Esophagus mucosa (tissue), 1 donor: ENCODE measurements at regions not wholly inside any gene's neighbourhood (a gene's known extent, or its start where the extent isn't known, plus 50 kb on each side); places are given as distances from the start of the nearest gene placed in this dataset.
A peak's percentile ranks its signal among the peaks of the same experiment; 100 is the strongest.
"Not testable (repeated sequence)": the region's sequence is repeated elsewhere in the genome, so short reads cannot be mapped to it uniquely, and the experiment has no call there.

Experiments used
- ATAC-seq: fragments of 200-7000 bp; cut with Tn5 transposase; one replicate; pipeline ENCODE4 v1.9.1; 2020
- donor health status: DM: yes; HTN: yes; CAD: no.

DNA sequence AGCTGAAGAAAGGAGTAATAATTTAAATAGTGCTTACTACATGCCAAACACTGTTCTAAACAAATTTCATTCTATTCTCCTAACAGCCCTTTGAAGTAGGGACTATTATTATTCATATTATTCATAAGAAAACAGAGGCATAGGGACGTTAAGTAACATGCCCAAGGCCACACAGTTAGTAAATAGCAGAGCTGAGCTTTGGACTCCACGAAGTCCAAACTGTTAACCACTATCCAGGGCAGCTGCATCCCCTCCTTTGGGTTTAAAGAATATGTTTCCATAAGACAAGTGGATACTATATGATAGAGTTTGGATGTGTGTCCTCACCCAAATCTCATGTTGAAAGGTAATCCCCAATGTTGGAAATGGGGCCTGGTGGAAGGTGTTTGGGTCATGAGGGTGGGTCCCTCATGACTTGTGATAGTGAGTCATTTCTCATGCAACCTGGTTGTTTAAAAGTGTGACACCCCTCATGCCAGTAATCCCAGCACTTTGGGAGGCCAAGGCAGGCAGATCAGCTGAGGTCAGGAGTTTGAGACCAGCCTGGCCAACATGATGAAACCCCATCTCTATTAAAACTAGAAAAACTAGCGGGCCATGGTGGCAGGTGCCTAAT lies 144.0 kb upstream of the CXADR start:
- no peak for ATAC-seq

DNA sequence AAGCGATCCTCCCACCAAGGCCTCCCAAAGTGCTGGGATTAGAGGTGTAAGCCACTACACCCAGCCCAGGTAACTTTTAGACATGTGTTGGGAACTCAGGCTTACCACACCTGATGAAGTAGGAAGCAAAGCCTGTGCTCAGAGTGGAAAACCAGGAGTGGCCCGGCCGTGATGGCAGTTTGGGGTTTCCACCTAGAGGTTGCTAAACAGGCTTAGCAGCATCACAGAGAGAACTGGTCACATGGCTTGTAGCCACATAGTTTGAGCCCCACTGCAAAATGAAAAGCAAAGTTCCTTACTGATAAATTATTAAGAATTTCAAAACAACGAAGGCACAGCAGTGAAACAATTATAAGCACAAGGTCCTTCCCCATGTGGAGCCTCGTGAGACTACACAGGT lies 142.6 kb upstream of the CXADR start:
- peak; percentile 94 for ATAC-seq

DNA sequence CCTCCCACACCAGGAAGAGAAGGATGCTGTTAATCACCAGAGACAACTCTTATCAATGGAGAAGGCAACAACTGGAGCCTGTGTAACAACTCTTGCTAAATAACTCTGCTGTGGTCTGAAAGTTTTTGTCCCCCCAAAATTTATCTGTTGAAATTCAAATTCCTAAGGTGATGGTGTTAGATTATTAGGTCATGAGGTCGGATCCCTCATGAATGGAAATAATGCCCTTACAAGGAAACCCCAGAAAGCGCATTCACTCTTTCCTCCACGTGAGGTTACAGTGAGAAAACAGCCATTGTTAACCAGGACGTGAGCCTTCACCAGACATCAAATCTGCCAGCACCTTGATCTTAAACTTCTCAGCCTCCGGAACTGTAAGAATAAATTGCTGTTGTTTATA lies 141.9 kb upstream of the CXADR start:
- peak; percentile 5 for ATAC-seq

DNA sequence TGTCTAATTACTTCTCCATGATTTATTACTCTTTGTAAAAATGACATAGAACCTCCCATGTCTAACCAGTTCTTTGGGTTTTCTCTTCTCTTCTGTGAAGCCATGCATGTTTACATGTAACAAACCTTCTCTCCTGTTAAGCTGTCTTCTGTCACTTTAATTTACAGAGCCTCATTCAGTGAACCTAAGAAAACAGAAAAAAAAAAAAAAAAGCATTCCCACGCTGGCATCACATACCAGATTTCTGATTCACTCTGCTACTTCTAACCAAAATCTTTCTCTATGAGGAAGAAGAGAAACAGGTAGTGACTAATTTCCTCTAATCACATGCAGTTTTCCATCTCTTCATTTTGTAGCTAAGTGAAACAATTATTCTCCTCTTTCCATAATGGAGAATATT lies 141.4 kb upstream of the CXADR start:
- ATAC-seq, result peak; percentile 71

DNA sequence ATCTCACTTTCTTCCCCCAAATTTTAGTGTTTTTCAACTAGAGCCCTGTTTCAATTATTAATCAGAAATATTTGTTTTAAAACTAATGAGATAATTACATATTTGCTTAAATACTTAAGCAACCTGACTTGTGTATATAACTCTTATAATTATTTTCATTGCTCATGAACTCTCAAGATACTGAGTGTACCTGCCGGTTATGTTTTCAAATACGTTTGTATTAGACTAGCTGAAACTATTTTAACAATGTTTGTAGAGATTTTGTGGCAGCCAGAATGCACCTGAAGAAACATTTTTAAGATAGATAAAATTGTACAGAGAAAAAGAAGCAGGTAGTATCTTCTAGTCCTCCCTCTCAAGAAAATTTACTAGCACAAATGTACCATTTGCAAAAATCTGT lies 140.6 kb upstream of the CXADR start:
- ATAC-seq, result no peak

DNA sequence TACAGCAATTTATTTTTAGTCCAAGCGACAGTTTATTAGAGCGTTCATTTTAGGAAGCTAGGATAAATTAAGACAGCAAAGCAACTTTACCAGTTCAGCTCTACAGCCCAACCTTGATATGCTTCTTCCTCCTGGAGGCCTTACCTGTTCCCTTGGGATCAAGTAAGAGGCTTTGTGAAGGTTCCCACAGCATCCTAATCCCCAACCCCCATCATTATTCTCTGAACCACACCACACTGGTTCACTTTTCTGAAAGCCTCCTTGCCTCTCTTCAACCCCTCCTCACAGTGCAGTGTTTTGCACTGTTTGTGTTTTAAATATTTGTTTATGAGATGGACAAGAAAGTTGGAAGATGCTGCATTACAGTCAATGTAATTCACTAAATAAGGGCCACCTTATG lies 126.3 kb upstream of the CXADR start:
- no peak for ATAC-seq

DNA sequence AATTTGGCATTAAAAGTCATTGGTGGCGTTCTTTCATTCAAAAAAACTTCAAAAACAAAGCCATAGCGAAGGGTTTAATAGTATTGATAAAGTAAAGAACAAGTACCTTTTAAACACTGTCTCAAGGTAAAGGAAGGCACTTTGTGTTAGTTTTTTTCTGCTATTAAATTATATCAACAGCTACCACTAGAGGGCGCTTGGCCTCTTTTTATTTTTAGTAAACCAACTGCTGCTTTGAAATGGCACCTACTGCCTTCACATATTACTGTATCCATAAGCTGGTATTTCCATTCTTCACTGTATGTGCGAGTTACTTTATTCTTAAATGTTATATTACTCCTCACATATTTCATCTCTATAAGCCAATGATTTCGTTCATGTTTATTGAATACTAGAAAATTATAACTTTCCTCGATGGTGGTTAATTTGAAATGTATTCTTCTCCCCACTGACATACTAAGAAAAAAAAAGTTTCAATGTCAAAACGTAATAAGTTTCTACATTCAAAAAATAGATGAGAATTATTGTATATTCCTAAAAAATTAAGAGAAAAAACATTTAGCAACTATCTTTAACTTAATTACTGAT lies 125.7 kb upstream of the CXADR start:
- ATAC-seq, result peak; percentile 57

DNA sequence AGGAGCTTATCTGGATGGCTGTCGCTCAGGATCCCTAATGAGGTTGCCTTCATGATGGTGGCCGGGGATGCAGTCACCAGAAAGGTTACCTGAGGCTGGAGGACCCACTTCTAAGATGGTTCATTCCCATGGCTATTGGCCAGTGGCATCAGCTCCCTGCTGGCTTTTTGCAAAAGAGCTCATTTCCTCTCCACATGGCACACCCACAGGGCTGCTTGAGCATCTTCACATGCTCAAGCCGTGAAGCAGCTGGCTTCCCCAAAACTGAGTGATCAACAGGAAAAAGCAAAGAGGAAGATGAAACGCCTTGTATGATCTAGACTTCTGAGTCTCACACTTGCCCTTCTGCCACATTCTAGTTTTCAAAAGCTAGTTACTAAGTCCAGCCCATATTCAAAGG lies 124.6 kb upstream of the CXADR start:
- no peak for ATAC-seq

DNA sequence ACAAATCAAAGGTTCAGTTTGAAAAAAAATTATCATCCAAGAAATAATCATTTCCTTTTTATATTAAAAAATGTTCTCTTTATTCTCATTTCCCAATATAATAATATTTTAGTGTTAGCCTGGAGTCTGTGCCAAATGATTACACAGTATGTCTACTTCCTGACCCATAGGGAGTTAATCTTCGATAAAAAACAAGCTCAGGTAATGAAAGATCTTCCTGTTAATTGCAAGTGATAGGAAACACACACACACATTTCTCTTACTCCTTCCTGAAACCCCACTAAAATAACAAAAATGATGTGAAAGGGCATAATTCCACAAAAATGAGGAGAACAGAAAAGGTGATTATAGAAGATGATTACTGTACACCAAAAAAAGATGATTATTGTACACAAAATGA lies 123.5 kb upstream of the CXADR start:
- ATAC-seq, result no peak

DNA sequence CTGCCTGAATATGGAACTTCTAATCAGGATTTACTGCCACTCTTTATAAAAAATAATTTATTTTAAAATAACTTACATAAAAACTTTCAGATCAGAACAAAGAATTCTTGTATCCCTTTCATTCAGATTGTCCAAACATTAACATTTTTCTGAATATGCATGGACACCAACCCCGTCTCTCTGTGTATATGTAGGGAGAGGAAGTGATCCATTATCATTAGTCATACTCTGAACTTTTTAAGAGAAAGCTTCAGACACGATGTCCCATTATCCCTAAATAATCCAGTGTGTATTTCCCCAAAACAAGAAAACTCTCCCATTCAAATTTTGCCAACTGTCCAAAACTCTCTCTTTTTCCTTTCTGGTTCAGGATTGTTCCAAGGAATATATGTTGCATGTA lies 122.3 kb upstream of the CXADR start:
- no peak for ATAC-seq

DNA sequence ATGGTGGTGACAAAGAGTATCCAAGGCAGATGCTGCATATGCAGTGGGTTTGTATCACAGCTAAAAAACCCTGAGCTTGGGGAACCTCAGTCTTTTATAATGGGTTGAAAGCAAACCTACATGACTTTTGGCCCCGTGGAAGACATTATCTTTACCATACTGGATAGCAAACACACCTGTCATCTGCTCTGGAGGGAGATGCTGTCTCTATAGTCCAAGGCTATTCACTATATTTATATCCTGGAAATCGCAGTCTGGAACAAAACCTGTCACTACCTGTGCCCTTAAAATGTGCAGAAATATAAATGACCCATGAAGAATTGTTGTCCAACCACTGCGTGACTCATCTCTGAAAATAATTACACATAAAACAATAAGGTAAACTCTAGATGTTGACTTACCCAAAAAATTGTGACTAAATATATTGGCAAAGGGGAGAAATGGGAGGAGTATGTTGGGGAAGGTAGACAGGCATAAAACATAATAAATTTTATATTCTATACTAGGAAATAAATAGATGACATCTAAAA lies 121.0 kb upstream of the CXADR start:
- ATAC-seq, result peak; percentile 89

DNA sequence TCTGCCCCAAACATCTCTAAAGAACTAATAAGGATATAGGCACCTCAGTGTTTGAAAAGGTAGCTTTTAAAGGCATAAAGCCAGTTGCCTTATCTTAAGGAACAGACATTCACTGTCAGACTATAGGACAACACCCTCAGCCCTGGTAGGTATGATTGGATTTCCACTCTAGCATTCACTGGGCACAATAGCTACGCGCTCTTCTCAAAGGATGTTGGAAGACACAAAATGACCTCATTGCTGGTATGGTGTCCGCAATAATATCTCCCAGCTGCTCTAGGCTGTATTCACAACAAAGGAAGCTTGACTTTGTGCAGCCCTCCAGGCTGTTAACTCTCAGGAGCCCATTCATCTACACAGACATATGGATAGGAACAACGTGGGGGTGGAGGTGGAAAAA lies 119.4 kb upstream of the CXADR start:
- no peak for ATAC-seq

DNA sequence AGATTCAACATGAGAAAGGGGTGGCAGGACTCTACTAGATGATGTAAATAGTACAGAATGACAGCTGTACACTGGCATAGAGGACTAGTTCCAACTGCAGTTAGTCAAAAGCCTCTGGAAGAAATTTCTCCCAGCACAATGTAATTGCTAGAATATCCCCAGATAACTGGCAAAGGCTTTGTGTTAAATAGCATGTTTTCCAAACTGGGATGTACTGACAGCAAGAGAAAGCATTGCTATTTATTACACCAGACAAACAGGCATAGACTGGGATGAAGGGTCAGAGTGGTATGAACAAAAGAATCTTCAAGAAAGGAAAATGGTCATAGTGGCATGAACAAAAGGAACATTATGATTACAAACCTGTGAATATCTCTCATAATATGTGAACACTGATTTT lies 115.9 kb upstream of the CXADR start:
- ATAC-seq, result no peak

DNA sequence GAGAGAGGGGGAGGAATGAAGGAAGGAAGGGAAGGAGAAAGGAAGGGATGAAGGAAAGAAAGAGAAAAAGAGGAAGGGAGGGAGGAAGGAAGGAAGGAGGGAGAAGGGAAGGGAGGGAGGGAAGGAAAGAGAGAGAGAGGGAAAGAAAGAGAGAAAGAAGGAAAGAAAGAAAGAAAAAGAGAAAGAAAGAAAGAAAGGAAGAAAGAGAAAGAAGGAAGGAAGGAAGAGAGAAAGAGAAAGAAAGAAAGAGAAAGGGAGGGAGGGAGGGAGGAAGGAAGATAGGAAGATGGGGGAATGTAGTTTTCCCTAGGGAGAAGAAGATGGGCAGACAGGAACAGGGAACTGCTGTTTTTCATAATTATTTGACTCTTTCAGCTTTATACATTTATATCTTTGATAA lies 115.1 kb upstream of the CXADR start:
- ATAC-seq, result no peak

DNA sequence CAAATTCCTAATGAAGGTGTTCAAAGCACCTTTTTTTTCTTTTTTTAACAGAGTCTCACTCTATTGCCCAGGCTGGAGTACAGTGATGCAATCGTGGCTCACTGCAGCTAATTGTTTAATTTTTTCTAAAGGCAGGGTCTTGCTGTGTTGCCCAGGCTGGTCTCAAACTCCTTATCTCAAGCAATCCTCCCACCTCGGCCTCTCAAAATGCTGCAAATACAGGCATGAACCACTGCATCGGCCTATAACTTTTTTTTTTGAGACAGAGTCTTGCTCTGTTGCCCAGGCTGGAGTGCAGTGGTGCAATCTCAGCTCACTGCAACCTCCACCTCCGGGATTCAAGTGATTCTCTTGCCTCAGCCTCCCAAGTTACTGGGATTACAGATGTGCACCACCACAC lies 113.9 kb upstream of the CXADR start:
- ATAC-seq, result not testable (repeated sequence)

DNA sequence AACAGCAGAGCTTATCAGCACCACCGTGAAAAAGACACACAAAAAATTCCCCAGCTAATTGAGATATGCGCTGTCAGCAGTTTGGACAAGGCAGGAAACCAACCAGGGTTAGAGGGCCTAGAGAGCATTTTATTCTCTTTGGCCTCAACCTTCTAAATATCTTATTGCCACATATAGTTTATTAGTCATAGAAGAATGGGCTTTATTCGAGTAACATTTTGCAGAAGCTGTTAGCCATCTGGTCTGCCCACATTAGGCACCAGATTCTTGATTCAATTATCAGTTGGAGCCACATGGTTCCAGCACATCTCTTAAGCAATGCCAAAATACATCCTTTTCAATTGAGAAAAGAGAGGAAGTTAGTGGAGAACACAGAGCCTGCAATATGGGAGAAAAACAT lies 109.9 kb upstream of the CXADR start:
- ATAC-seq, result no peak

DNA sequence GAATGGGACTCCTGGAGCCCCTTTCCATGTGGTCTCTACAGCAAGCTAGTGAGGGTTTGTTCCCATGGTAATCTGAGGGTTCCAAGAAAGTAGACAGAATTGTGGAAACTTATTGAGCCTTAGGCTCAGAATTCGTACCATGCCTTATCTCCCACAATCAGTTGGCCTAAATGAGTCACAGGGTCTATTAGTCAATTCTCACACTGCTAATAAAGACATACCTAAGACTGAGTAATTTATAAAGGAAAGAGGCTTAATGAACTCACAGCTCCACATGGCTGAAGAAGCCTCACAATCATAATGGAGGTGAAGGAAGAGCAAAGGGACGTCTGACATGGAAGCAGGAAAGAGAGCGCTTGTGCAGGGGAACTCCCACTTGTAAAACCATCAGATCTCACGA lies 106.6 kb upstream of the CXADR start:
- no peak for ATAC-seq

DNA sequence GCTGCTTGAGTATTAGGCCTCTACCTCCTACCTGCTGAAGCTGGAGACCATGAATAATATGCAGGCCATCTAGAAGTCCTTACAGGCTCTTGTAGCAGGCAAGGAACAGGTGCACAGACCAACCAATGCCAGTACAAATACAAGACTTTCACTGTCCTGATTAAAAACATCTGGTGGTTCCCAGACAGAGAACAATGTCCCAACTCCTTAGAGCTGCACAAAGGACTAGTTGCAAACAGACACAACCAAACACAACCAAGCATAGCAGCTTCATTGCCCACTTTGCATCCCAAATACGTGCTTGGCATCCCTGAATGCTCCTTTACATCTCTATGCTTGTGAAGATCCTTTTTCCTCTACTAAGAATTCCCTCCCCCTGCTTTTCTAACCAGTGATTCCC lies 98.1 kb upstream of the CXADR start:
- ATAC-seq, result no peak

DNA sequence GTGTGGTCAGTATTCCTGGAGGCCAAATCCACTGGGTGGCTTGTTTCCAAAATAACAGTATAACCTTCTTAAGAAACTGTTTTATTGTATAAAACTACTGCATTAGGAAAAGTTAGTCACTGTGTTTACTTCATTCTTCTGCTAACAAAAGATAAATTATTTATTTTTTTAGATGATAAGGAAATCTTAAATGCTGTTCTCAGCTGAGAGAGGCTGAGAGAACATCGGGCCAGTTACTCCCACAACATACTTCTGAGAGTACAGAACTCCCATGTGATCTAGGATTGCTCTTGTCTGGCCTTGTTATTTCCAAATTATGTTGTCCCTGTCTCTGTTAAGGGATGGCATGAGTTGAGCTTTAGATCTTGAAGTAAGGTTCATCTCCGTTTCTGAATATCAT lies 96.7 kb upstream of the CXADR start:
- ATAC-seq, result no peak

DNA sequence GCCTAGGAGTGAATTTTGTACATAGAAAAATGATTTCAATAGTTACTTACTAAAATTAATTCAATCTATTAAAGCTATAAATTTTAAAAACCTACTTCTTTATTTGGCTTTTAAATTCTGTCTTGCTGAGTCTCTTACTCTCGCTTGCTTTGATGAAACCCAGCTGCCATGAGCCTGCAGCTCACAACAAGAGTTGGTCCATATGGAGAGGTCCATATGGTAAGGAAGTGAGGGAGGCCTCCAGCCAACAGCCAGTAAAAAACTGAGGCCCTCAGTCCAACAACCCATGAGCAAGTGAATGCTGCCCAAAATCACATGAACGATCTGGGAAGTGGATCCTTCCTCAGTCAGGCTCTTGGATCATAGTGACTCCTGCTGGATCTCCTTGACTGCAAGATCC lies 89.9 kb upstream of the CXADR start:
- ATAC-seq, result no peak

DNA sequence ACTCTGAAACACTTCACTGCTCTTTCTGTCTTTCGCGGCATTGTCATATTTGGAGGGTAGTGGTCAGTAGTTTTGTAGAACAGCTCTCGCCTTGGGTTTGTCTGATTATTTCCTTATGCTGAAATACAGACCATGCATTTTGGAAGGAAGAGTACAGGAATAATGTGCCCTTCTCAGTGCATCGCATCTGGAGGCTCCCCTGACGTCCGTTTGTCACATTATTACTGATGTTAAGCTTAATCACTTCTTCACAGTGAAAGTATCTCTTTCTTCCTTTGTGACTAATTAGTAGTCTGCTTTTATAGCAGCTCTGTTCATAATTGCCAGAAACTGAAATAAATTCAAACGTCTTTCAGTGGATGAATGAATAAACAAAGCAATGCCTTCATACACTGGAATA lies 85.7 kb upstream of the CXADR start:
- no peak for ATAC-seq

DNA sequence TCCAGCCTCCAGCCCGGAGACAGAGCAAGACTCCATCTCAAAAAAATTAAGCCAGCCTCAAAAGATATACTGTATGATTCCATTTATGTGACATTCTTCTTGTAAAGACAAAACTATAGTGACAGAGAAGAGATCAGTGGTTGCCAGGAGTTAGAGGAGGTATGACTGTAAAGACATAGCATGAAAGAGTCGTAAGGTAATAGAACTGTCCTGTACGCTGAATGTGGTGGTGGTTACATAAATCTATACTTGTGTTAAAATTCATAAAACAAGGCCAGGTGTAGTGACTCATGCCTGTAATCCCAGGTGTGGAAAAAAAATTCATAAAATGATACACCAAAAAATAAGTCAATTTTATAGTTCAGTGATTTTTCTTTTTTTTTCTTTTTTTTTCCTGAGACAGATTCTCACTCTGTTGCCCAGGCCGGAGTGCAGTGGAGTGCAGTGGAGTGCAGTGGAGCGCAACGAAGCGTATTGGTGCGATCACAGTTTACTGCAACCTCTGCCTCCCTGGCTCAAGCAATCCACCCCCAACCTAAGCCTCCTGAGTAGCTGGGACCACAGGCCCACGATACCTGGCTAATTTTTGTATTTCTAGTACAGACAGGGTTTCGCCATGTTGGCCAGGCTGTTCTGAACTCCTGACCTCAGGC lies 84.9 kb upstream of the CXADR start:
- peak; percentile 26 for ATAC-seq

DNA sequence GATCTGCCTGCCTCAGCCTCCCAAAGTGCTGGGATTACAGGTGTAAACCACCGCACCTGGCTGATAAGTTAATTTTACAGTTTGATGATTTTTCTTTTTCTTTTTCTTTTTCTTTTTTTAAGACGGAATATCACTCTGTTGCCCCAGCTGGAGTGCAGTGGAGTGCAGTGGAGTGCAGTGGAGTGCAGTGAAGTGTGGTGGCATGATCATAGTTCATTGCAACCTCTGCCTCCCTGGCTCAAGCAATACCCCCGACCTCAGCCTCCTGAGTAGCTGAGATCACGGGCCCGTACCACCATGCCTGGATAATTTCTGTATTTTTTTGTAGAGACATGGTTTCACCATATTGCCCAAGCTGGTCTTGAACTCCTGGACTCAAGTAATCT lies 84.4 kb upstream of the CXADR start:
- ATAC-seq, result no peak

DNA sequence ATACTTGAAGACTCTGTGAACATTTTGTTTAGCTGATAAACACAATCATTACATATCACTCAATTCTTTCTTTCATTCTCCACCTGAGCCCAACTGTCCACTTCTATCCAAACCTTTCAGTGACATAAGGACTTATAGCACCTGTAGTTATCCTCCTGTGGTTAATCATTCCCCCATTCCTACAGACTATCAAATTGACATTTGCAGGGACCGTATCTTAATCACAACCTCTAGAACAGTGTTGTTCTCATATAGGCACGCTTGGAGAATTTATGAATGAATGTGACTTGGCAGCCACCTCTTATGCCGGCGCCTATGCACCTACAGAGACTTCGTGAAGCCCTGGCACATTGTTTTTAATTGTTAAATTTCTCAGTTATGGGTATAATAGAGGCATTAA lies 83.9 kb upstream of the CXADR start:
- no peak for ATAC-seq

DNA sequence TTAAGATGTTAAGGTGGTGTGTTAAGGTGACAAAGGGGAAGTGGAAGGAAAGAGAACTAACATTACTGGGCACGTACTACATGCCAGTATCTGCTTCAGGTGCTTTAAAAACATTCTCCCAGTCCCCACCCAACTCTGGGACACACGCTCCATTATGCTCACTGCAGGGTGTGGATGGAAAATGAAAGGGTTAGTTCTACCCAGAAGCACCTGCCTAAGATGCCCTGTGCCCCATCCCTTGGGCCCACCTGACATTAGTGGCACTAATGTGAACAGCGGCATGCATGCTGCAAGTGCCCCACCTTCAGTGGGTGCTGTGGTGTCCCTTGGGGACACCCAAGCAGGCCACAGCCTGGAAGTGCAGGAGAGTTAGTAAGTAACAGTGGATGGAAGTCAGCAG lies 82.9 kb upstream of the CXADR start:
- ATAC-seq, result peak; percentile 26
